ENCODE measurements at regions not wholly inside any gene's neighbourhood (a gene's known extent, or its start where the extent isn't known, plus 50 kb on each side); places are given as distances from the start of the nearest gene placed in this dataset.

DNA sequence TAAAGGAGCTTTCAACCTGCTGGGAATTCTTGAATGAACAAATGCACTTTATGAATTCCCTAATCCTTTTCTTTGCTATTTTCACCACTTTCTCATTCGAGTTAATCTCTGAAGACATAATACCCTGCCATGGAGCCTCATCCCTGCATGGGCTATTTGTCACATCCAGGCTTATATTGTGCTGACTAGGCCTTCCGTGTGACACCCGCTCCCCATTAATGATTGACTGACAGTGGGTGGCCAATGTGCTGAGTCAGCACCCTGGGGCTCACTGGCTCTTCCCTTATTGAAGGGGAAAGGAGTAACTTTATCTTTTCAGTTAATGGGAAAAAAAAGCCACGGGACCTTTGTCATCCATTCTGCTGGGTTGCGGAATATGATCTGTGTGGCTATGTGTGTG is 1024.8 kb upstream of the EEF2KMT start:
- peak; percentile 12 to 29 (median 26) for DNase-seq (ENCODE audit: low read depth in 4 of 4, low spot score in 3 of 4)

GRCh38 chr16:6114691-6115090 is 1017.1 kb upstream of the EEF2KMT start:
- DNase-seq (ENCODE audit: low read depth in 4 of 4, low spot score in 3 of 4) = no peak

- no peak for DNase-seq (ENCODE audit: low read depth in 4 of 4, low spot score in 3 of 4)
These were observed 1016.2 kb upstream of the EEF2KMT start for GRCh38 chr16:6113749-6114148.

- DNase-seq (ENCODE audit: low read depth in 4 of 4, low spot score in 3 of 4) = no peak
These were observed 1015.1 kb upstream of the EEF2KMT start for GRCh38 chr16:6112700-6113099.

DNA sequence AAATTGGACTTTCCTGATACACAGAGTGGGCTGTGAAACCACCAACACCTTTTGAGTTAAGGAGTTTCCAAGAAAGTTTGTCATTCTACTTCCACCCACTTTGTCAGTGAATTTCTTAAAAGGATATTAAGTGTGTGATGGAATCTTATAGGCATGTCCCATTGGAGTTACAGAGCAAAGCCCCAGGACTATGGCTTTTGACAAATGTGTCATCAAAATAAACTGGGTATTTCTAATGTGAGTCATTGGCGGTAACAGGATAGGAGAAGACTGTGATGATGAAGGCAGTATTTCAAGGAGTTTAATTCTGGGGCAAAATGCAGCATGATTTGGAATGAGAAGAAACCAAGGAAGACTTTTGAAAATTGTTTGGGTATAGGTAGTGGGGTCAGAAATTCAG is 1013.8 kb upstream of the EEF2KMT start:
- no peak for DNase-seq (ENCODE audit: low read depth in 4 of 4, low spot score in 3 of 4)

- no peak for DNase-seq (ENCODE audit: low read depth in 4 of 4, low spot score in 3 of 4)
These were observed 1012.8 kb upstream of the EEF2KMT start for GRCh38 chr16:6110346-6110745.

DNA sequence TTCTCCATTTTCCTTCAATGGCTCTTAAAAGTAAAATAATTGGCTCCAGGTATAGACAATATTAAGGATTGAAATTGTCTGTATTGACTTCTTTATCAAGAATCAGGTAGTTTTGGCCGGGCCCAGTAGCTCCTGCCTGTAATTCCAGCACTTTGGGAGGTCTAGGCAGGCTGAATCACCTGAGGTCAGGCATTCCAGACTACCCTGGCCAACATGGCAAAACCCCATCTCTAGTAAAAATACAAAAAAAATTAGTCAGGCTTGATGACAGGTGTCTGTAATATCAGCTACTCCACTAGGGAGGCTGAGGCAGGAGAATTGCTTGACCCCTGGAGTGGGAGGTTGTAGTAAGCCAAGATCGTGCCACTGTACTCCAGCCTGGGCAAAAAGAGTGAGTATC is 1008.5 kb upstream of the EEF2KMT start:
- DNase-seq (ENCODE audit: low read depth in 4 of 4, low spot score in 3 of 4) = no peak

- DNase-seq (ENCODE audit: low read depth in 4 of 4, low spot score in 3 of 4) = no peak
These were observed 1007.5 kb upstream of the EEF2KMT start for GRCh38 chr16:6105115-6105514.

- no peak for DNase-seq (ENCODE audit: low read depth in 4 of 4, low spot score in 3 of 4)
These were observed 1006.8 kb upstream of the EEF2KMT start for GRCh38 chr16:6104428-6104827.

DNA sequence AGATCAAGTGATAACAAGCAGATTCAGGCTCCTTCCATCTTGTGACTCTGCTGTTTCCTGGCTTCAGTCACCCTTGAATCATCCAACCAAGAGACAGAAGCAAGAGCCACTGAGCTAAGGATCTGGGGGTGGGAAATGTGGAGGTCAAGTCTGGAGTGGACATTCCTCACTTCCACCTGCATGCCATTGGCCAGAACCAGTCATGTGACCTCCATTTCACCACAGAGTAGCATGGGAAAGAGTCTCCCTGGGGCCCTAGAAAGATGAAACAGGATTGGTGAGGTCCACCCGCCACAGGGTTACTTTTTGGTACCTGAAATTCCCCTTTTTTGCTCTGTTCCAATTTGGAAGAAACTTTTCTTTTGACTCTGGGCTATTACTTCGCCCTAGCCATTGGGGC is 1006.0 kb upstream of the EEF2KMT start:
- DNase-seq (ENCODE audit: low read depth in 4 of 4, low spot score in 3 of 4) = no peak

DNA sequence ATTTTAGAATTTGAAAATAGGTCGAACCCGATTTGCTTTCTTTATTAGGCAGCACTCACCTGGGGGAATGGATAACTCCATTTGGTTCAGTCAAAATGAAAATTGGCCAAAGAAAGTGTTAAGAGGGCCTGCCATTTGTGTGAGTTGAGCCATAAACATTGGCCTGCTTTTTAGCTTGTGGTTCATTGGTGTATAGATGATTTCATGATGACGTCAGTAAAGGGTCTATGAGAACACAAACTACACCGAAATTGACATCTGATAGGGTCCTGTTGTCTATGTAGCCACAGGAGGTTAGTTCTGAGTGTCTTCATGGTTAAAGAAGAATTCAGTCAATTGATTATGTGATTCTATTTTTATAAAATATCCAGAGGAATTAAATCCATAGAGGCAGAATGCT is 1001.5 kb upstream of the EEF2KMT start:
- DNase-seq (ENCODE audit: low read depth in 4 of 4, low spot score in 3 of 4) = no peak

GRCh38 chr16:6096931-6097670 is 999.5 kb upstream of the EEF2KMT start:
- DNase-seq (ENCODE audit: low read depth in 4 of 4, low spot score in 3 of 4) = no peak

DNA sequence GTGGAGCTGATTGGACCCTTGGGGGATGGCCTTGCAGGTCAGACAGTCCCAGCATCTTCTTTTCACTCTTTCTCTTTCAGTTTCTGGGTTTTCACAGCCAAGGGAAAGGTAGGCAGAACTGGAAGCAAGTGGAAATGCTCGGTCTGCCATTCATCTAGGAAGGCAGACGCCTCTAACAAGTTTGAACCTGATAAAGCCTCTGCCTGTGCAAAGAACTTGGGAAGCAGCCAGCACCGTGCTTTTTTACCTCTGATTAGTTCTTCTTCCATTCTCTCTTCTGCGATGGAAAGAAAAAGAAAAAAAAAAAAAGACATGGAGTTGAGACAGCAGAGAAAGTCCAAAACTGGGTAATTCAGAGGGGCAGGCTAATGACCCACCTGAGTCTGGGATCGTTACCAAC is 997.8 kb upstream of the EEF2KMT start:
- no peak for DNase-seq (ENCODE audit: low read depth in 4 of 4, low spot score in 3 of 4)

GRCh38 chr16:6091021-6091420 is 993.4 kb upstream of the EEF2KMT start:
- DNase-seq (ENCODE audit: low read depth in 4 of 4, low spot score in 3 of 4) = no peak

DNA sequence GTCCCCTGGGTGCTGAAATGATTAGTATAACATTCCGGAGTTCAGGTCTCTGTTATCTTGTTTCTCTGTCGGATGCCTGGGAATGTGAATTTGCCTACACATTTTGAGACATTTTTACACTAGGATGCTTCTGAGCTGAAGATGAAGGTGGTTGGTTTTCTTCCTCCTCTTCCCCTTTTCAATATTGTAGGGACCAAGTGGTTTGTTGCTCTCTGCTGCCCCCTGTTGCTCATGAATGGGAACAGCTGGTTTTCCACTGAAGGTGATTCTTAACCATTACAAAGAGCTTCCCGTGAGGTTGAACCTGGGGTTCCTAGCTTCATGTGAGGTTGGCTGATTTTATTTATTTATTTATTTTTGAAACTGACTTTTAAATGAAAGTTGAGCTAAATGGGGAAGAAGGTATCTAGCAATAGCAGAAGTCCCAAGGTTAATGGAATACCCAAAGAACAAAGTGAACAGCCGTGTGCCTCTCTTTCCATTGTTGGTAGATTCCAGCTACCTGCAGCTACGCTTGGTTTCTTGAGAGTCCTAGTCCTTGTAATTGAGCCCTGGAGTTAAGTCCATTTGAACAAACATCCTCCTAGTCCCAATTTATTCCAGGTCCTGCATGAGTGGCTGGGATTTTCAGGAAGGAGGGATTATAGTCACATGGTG is 983.9 kb upstream of the EEF2KMT start:
- DNase-seq (ENCODE audit: low read depth in 4 of 4, low spot score in 3 of 4) = peak; percentile 5 to 25 (median 10)

DNA sequence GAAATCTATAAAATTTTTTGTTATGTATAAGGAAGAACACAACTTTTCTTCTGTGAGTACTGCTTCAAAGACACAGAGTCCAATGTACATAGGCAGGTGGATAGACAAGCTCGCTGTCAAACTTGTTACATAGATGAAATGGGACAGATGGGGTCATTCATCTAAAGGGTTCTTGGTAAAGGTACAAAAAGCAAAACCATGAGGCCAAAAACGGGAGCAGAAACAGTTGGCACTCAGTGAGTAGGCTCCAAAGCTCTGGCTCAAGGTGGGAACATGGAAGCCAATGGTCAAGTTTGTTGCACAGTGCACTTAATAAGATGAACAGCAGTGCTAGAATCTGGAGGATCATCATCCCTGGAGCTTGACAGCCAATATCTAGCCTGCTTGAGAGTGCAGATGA is 979.0 kb upstream of the EEF2KMT start:
- no peak for DNase-seq (ENCODE audit: low read depth in 4 of 4, low spot score in 3 of 4)

- DNase-seq (ENCODE audit: low read depth in 4 of 4, low spot score in 3 of 4) = no peak
These were observed 970.5 kb upstream of the EEF2KMT start for GRCh38 chr16:6068063-6068462.

- no peak for DNase-seq (ENCODE audit: low read depth in 4 of 4, low spot score in 3 of 4)
These were observed 969.1 kb upstream of the EEF2KMT start for GRCh38 chr16:6066652-6067051.

GRCh38 chr16:6063526-6063925 is 965.9 kb upstream of the EEF2KMT start:
- no peak for DNase-seq (ENCODE audit: low read depth in 4 of 4, low spot score in 3 of 4)

GRCh38 chr16:6059671-6060070 is 962.1 kb upstream of the EEF2KMT start:
- no peak for DNase-seq (ENCODE audit: low read depth in 4 of 4, low spot score in 3 of 4)

- no peak for DNase-seq (ENCODE audit: low read depth in 4 of 4, low spot score in 3 of 4)
These were observed 960.2 kb upstream of the EEF2KMT start for GRCh38 chr16:6057821-6058220.

- no peak for DNase-seq (ENCODE audit: low read depth in 4 of 4, low spot score in 3 of 4)
These were observed 950.4 kb upstream of the EEF2KMT start for GRCh38 chr16:6048017-6048416.

DNA sequence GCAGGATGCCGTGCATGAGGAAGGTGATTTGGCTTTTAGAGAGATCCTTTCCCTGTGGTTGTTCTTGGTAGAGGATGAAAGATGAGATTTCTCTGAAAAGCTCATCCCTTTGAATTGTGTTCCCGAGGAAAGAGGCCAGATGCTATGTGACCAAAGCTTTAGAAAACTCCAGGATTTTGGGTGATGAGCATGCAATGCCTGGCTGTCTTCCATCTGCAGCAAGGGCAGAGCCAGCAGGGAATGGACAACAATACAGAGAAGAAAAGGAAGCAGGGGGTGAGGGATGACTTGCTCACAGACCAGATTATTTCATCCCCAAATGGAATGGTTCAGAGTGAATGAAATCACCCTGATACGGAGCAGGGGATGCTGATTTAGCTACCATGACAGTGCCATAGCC is 949.7 kb upstream of the EEF2KMT start:
- no peak for DNase-seq (ENCODE audit: low read depth in 4 of 4, low spot score in 3 of 4)
